ENCODE measurements at regions not wholly inside any gene's neighbourhood (a gene's known extent, or its start where the extent isn't known, plus 50 kb on each side); places are given as distances from the start of the nearest gene placed in this dataset.

GRCh38 chr5:96609369-96609768 is 52.8 kb upstream of the CAST start:
- H3K9me3 Mint-ChIP-seq: peaks cover 8% of the 10 kb centered on the region
- H3K36me3 Mint-ChIP-seq: no peaks in the 10 kb centered on the region
- no peaks in the 10 kb centered on the region for H3K27me3 Mint-ChIP-seq (ENCODE audit: low read depth)
- H3K4me3 Mint-ChIP-seq: no peak overlapping the region
- no peak for TF ChIP-seq CTCF (IDR thresholded peaks at IDR 0.05; ENCODE audit: unreplicated experiment)
- DNase-seq (ENCODE audit: low spot score in 2 of 2, unreplicated experiment in 2 of 2): no peak
- peaks cover 5% of the 10 kb centered on the region for H3K4me1 Mint-ChIP-seq
- H3K27ac Mint-ChIP-seq: no peak overlapping the region

- Mint-ChIP-seq H3K36me3 (no peaks in the 10 kb centered on the region), H3K4me3 (no peak overlapping the region), H3K9me3 (peaks cover 8% of the 10 kb centered on the region), H3K27me3 (ENCODE audit: low read depth) (no peaks in the 10 kb centered on the region), H3K4me1 (peaks cover 4% of the 10 kb centered on the region), H3K27ac (no peak overlapping the region)
- no peak for TF ChIP-seq CTCF (IDR thresholded peaks at IDR 0.05; ENCODE audit: unreplicated experiment)
- no peak for DNase-seq (ENCODE audit: low spot score in 2 of 2, unreplicated experiment in 2 of 2)
Observed at GRCh38 chr5:96610747-96611146, 51.4 kb upstream of the CAST start.

GRCh38 chr5:96611946-96612345 is 50.2 kb upstream of the CAST start:
- no peak overlapping the region for H3K27ac Mint-ChIP-seq
- no peak for DNase-seq (ENCODE audit: low spot score in 2 of 2, unreplicated experiment in 2 of 2)
- H3K36me3 Mint-ChIP-seq: no peaks in the 10 kb centered on the region
- no peak overlapping the region for H3K4me3 Mint-ChIP-seq
- TF ChIP-seq CTCF (IDR thresholded peaks at IDR 0.05; ENCODE audit: unreplicated experiment): no peak
- peaks cover 4% of the 10 kb centered on the region for H3K4me1 Mint-ChIP-seq
- no peaks in the 10 kb centered on the region for H3K27me3 Mint-ChIP-seq (ENCODE audit: low read depth)
- H3K9me3 Mint-ChIP-seq: peaks cover 8% of the 10 kb centered on the region
